HG03103 (cell line): ENCODE measurements at regions not wholly inside any gene's neighbourhood (a gene's known extent, or its start where the extent isn't known, plus 50 kb on each side); places are given as distances from the start of the nearest gene placed in this dataset.
"Not testable (repeated sequence)": the region's sequence is repeated elsewhere in the genome, so short reads cannot be mapped to it uniquely, and the experiment has no call there.

Source experiments
- ATAC-seq: cut with Tn5 transposase; IDR thresholded peaks from one replicate; pipeline ENCODE4 v1.9.1; 2021; ENCODE audit warnings: low read depth; ENCODE audit not compliant: unreplicated experiment

DNA sequence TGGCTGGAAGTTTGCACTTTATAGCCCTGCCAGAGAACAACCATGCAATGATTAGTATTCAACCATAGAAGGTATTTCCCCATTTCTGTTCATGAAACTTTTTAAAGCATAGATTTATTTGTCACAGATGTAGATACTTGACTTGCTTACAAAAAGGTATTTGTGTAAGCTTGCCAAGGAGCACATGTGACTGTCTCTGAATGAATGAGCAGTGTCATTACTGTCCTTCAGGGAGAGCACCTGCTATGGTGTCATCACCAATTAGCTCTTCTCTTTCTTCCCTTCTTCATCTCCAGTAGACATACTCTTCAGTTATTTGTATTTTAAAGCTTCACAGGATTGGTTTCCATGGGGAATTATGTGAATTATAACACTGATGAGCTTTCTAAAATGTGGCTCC lies 1064.7 kb upstream of the GRIA3 start:
- no peak for ATAC-seq

- ATAC-seq: no peak
Observed at GRCh38 chrX:122122274-122122673, 1061.8 kb upstream of the GRIA3 start.

GRCh38 chrX:122133478-122133877 lies 1050.6 kb upstream of the GRIA3 start:
- ATAC-seq: no peak

GRCh38 chrX:122134291-122134690 lies 1049.8 kb upstream of the GRIA3 start:
- no peak for ATAC-seq

DNA sequence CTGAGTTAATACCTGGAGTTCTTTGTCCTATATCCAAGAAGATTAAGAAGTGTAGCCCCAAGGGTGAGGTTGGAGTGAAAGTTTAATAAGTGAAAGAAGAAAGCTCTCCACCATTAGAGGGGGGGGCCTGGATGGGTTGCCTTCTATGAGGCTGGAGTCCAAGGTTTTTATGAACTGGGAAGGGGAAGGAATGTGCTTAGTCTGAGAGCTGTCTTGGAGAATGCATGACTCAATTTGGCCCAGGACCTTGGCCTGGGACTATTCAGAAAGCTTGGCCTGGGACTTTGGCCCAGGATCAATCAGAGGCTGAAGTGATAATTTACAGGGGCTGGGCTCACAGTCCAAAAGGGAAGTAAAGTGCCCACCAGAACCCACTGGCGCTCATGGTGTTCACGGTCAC lies 1049.0 kb upstream of the GRIA3 start:
- ATAC-seq: no peak

GRCh38 chrX:122140219-122140618 lies 1043.9 kb upstream of the GRIA3 start:
- not testable (repeated sequence) for ATAC-seq

GRCh38 chrX:122154019-122154418 lies 1030.1 kb upstream of the GRIA3 start:
- no peak for ATAC-seq

DNA sequence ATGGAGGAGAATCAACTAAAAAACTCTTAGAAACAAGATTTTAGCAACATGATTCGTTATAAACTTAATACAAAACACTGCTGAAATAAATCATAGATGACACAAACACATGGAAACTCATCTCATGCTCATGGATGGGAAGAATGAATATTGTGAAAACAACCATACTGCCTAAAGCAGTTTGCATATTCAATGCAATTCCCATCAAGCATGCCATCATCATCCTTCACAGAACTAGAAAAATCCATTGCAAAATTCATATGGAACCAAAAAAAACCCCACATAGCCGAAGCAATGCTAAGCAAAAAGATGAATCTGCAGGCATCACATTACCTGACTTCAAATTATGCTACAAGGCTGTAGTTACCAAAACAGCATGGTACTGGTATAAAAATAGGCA lies 1015.8 kb upstream of the GRIA3 start:
- no peak for ATAC-seq

DNA sequence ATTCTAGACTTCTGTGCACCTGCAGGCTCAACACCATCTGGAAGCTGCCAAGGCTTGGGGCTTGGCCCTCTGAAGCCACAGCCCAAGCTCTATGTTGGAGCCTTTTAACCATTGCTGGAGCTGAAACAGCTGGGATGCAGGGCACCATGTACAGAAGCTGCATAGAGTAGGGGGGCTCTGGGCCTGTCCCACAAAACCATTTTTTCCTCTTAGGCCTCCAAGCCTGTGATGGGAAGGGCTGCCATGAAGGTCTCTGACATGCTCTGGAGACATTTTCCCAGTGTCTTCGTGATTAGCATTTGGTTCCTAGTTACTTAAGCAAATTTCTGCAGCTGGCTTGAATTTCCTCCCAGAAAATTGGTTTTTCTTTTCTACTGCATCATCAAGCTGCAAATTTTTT lies 999.3 kb upstream of the GRIA3 start:
- no peak for ATAC-seq

GRCh38 chrX:122187069-122187713 lies 996.9 kb upstream of the GRIA3 start:
- no peak for ATAC-seq

- ATAC-seq: no peak
Observed at GRCh38 chrX:122188751-122189150, 995.3 kb upstream of the GRIA3 start.

DNA sequence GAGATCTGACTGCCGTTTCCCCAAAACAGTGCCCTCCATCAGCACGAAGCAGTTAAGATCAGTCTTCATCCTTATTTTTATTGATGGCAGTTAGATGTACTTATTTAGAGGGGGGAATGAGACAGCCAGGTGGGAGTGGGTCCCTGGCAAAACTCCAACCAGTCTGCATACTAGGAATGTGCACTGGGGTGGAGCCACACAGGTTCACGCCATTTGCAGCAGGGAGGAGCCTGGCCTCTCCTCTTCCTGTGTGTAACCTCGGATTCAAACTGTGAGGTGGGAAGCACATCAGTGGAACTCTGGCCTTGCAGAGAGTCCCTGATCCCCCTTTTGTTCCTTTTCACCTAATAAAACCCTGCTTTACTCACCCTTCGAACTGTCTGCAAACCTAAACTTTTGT lies 987.7 kb upstream of the GRIA3 start:
- ATAC-seq: no peak

- ATAC-seq: no peak
Observed at GRCh38 chrX:122203399-122203798, 980.7 kb upstream of the GRIA3 start.

DNA sequence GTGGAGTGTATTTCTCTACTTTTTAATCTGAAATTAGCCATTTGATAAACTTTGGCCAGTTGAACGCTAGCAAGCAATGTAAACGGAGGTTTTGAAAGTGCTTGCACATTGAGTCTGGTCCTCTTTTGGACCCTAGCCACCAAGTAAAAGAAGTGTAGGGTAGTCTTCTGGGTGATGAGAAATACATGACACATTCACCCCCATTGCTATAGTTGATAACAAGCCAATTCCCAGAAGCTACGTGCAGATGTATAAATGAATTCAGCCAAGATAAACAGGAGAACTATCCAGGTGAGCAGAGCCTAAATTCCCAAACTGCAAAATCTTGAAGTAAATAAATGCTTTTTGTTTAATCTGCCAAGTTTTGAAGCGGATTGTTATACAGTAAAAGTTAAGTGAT lies 965.4 kb upstream of the GRIA3 start:
- no peak for ATAC-seq

DNA sequence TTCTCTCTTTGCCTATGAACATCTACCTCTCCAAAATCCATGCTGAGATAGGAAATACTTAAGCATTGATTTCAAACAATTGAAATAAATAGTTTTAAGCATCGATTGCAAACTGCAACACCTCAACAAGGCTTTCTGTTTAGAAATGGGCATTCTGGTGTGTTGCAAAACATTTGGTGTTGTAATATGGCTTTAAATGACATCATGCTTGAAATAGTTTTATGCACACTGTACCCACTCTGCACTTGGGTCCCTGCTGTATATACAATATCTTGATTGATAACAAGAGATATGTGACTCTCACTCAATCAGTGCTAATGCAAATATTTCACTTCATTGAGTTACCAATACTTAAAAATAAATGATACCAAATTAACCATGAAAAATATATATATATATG lies 964.9 kb upstream of the GRIA3 start:
- no peak for ATAC-seq

- ATAC-seq: no peak
Observed at GRCh38 chrX:122219735-122220134, 964.3 kb upstream of the GRIA3 start.

- no peak for ATAC-seq
Observed at GRCh38 chrX:122220644-122221373, 963.3 kb upstream of the GRIA3 start.

DNA sequence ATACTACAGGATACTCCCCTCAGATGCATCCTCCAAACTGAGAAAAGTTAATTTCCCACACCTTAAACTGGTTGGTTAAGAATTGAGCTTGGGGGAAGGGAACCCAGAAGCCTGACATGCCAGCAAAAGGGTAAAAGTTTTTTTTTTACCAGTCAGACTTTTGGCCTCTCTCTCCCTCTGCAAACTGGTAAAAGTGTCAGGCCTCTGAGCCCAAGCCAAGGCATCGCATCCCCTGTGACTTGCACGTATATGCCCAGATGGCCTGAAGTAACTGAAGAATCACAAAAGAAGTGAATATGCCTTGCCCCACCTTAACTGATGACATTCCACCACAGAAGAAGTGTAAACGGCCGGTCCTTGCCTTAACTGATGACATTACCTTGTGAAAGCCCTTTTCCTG lies 962.3 kb upstream of the GRIA3 start:
- ATAC-seq: not testable (repeated sequence)

DNA sequence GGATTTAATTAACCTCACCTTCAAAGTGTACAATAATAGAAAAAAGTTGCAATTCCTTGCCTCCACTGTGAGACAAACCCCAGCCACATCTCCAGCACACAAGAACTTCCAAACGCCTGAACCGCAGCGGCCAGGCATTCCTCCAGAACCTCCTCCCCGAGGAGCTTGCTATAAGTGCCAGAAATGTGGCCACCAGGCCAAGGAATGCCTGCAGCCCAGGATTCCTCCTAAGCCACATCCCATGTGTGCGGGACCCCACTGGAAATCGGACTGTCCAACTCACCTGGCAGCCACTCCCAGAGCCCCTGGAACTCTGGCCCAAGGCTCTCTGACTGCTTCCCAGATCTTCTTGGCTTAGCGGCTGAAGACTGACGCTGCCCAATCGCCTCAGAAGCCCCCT lies 959.9 kb upstream of the GRIA3 start:
- not testable (repeated sequence) for ATAC-seq

DNA sequence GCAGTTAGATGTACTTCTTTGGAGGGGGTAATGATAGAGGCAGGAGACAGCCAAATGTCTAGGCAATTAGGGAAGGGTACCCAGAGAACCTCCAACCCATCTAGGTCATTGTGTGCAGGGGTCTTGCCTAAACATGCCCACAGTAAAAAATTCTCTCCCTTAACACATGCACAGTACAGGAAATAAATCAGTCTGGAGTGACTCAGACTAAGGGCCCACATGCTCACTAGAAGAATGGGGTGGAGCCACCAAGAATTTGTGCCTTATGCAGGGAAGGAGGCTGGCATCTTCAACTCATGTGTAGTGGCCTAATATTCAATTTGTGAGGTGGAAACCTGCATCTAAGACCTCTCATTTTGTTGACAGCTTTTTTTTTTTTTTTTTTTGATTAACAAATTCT lies 945.3 kb upstream of the GRIA3 start:
- no peak for ATAC-seq

GRCh38 chrX:122241959-122242358 lies 942.1 kb upstream of the GRIA3 start:
- no peak for ATAC-seq

DNA sequence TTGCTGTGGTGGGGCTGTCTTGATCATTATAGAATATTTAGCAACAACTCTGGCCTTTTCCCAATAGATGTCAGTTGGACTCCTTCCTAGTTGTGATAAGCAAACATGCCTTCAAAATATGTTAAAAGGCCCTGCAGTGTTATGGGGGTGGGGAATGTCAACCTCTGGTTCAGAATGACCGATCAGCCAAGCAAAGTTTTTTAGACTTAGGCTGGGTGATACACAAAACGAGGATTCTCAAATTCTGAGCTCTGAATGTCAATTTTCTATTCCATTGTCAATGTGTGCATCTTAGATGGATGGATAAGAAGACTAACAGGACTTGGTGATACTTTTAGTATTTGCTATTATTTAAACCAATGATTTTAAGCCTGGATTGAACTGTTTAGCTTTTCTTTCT lies 940.0 kb upstream of the GRIA3 start:
- ATAC-seq: no peak
